Liver (tissue), 8 donors: ENCODE measurements at regions not wholly inside any gene's neighbourhood (a gene's known extent, or its start where the extent isn't known, plus 50 kb on each side); places are given as distances from the start of the nearest gene placed in this dataset.

Experiments
- DNase-seq: peaks from one replicate; pipeline ENCODE4 v3.0.0-alpha.2; 2017; ENCODE audit warnings: low spot score
- H3K27ac ChIP-seq, 2 donors: one replicate each; pipeline ENCODE4 v1.7.0; 2013; ENCODE audit warnings: inconsistent platforms in 2 of 2, low read length in 2 of 2, control low read depth in 1 of 2, low read depth in 1 of 2, mild to moderate bottlenecking in 1 of 2
- H3K27me3 ChIP-seq, 4 donors: one replicate each; pipeline versions ENCODE4 v1.6.1 to v1.7.0; 2013; ENCODE audit warnings: low read length in 3 of 4, inconsistent platforms in 1 of 4, mild to moderate bottlenecking in 1 of 4, moderate library complexity in 1 of 4; ENCODE audit not compliant: control insufficient read depth in 4 of 4, insufficient read depth in 4 of 4
- H3K36me3 ChIP-seq, 4 donors: one replicate each; pipeline versions ENCODE4 v1.6.1 to v1.7.0; 2013; ENCODE audit warnings: low read length in 3 of 4, mild to moderate bottlenecking in 3 of 4, low read depth in 1 of 4, moderate library complexity in 1 of 4; ENCODE audit not compliant: control insufficient read depth in 4 of 4, insufficient read depth in 3 of 4
- H3K4me1 ChIP-seq, 4 donors: one replicate each; pipeline versions ENCODE4 v1.6.1 to v1.7.0; 2013; ENCODE audit warnings: low read length in 3 of 4, mild to moderate bottlenecking in 3 of 4, moderate library complexity in 1 of 4; ENCODE audit not compliant: control insufficient read depth in 4 of 4, insufficient read depth in 4 of 4
- H3K4me3 ChIP-seq, 3 donors: one replicate each; pipeline versions ENCODE4 v1.6.1 to v1.7.0; 2013; ENCODE audit warnings: low read length in 3 of 3, control low read depth in 1 of 3, low read depth in 1 of 3, mild to moderate bottlenecking in 1 of 3
- H3K9ac ChIP-seq, 2 donors: one replicate each; pipeline ENCODE4 v1.7.0; 2013; ENCODE audit warnings: low read length in 2 of 2, mild to moderate bottlenecking in 2 of 2, moderate library complexity in 2 of 2, control low read depth in 1 of 2, low read depth in 1 of 2
- H3K9me3 ChIP-seq, 4 donors: one replicate each; pipeline versions ENCODE4 v1.6.1 to v1.7.0; 2013; ENCODE audit warnings: low read length in 3 of 4; ENCODE audit not compliant: control insufficient read depth in 4 of 4
- EGR1 ChIP-seq, 2 donors: IDR thresholded peaks; 2 replicates each; pipeline ENCODE4 v1.6.1; 2016 to 2018; ENCODE audit warnings: antibody characterized with exemption in 2 of 2, low read depth in 2 of 2
- FOXA1 ChIP-seq: IDR thresholded peaks from 2 replicates; pipeline ENCODE4 v1.6.1; 2016; ENCODE audit warnings: antibody characterized with exemption
- GABPA ChIP-seq, 2 donors: IDR thresholded peaks in 1 of 2; conservative IDR thresholded peaks in 1 of 2; 2 replicates each; pipeline ENCODE4 v1.6.1; 2016; ENCODE audit warnings: antibody characterized with exemption in 2 of 2, mild to moderate bottlenecking in 1 of 2, moderate library complexity in 1 of 2
- HNF4A ChIP-seq, 2 donors: conservative IDR thresholded peaks; 2 replicates each; pipeline ENCODE4 v1.6.1; 2016; ENCODE audit warnings: antibody characterized with exemption in 2 of 2, mild to moderate bottlenecking in 2 of 2
- JUND ChIP-seq, 2 donors: IDR thresholded peaks; 2 replicates each; pipeline ENCODE4 v1.6.1; 2016; ENCODE audit warnings: antibody characterized with exemption in 2 of 2
- NR2F2 ChIP-seq: IDR thresholded peaks from 2 replicates; pipeline ENCODE4 v1.6.1; 2016; ENCODE audit warnings: antibody characterized with exemption
- RAD21 ChIP-seq, 2 donors: IDR thresholded peaks; 2 replicates each; pipeline ENCODE4 v1.6.1; 2016; ENCODE audit warnings: antibody characterized with exemption in 2 of 2, mild to moderate bottlenecking in 2 of 2
- RXRA ChIP-seq, 2 donors: IDR thresholded peaks; 2 replicates each; pipeline ENCODE4 v1.6.1; 2017 to 2018; ENCODE audit warnings: antibody characterized with exemption in 2 of 2, mild to moderate bottlenecking in 1 of 2
- SP1 ChIP-seq: IDR thresholded peaks from 2 replicates; pipeline ENCODE4 v1.6.1; 2018; ENCODE audit warnings: antibody characterized with exemption, mild to moderate bottlenecking
- TAF1 ChIP-seq: conservative IDR thresholded peaks from 2 replicates; pipeline ENCODE4 v1.6.1; 2016; ENCODE audit warnings: antibody characterized with exemption, mild to moderate bottlenecking
- YY1 ChIP-seq: IDR thresholded peaks from 2 replicates; pipeline ENCODE4 v1.6.1; 2016; ENCODE audit warnings: antibody characterized with exemption, mild to moderate bottlenecking
- WGBS: extraction: QIAGEN DNeasy Blood & Tissue Kit; methylation state at CpG from one replicate; pipeline ENCODE4 v1.1.7; 2013; 5-methylcytosine and 5-hydroxymethylcytosine counted together
- TF ChIP-seq, protein P1 (sequence below): IDR thresholded peaks from 2 replicates; pipeline ENCODE4 v1.6.1; 2016; ENCODE audit warnings: antibody characterized with exemption
- TF ChIP-seq, protein P2 (sequence below): IDR thresholded peaks from 2 replicates; pipeline ENCODE4 v1.6.1; 2016; ENCODE audit warnings: antibody characterized with exemption, mild to moderate bottlenecking
- TF ChIP-seq, protein P3 (sequence below): fragments of 150-350 bp; IDR thresholded peaks from 2 replicates; pipeline ENCODE4 v1.5.1; 2017; ENCODE audit warnings: improper control_type of control experiment, low read depth, low read length; ENCODE audit not compliant: missing input control
- TF ChIP-seq, protein P4 (sequence below): IDR thresholded peaks from 2 replicates; pipeline ENCODE4 v1.6.1; 2016; ENCODE audit warnings: antibody characterized with exemption
- TF ChIP-seq, protein P5 (sequence below): IDR thresholded peaks from 2 replicates; pipeline ENCODE4 v1.6.1; 2016; ENCODE audit warnings: antibody characterized with exemption
- donor health status: healthy.
- donor health status: healthy.
- donor health status: healthy.
- donor health status: healthy.
- donor health status: healthy.

DNA sequence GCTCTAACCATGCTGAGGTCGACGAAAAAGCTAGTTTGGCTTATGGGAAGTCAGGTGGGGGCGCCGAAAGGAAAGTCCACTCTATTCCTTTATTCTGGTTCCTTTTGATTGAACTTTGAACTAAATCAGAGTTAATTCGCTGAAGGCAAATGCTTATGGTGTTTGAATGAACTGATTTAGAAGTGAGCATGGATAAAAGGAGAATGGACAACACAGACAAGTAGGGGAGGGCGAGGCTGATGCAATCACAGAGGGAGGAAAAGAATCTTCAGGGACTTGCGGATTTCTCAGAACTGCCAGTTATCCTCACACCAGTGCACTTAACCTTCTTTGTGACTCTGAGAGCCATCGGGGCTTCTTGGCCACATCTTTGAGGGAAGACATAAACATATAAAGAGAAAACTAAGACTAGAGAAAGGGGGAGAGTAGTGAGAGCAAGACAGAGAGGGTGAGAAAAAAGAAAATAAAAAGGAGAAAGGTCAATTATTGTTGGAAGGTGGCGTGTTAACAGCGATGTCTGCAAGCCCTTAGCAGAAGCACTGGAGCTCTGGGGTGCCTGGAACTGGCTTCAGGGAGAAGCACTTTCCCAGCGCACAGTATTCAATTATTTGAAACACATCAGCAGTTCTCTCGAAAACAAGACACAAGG lies 59.2 kb downstream of the PABIR2 start:
- H3K27me3 ChIP-seq = no peaks in the 10 kb centered on the region
- H3K9ac ChIP-seq = no peak overlapping the region
- DNase-seq = no peak
- peaks cover 0 to 2% (median 0%) of the 10 kb centered on the region in 4 donors for H3K9me3 ChIP-seq
- WGBS = 79% methylated on average over 12 of the region's 12 CpGs
- H3K4me3 ChIP-seq = no peak overlapping the region
- H3K4me1 ChIP-seq = no peaks in the 10 kb centered on the region
- H3K36me3 ChIP-seq = no peaks in the 10 kb centered on the region
- no peak for TF ChIP-seq FOXA1
- TF ChIP-seq, protein P1, sequence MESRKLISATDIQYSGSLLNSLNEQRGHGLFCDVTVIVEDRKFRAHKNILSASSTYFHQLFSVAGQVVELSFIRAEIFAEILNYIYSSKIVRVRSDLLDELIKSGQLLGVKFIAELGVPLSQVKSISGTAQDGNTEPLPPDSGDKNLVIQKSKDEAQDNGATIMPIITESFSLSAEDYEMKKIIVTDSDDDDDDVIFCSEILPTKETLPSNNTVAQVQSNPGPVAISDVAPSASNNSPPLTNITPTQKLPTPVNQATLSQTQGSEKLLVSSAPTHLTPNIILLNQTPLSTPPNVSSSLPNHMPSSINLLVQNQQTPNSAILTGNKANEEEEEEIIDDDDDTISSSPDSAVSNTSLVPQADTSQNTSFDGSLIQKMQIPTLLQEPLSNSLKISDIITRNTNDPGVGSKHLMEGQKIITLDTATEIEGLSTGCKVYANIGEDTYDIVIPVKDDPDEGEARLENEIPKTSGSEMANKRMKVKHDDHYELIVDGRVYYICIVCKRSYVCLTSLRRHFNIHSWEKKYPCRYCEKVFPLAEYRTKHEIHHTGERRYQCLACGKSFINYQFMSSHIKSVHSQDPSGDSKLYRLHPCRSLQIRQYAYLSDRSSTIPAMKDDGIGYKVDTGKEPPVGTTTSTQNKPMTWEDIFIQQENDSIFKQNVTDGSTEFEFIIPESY = no peak
- no peak for TF ChIP-seq TAF1
- H3K27ac ChIP-seq = no peak overlapping the region

DNA sequence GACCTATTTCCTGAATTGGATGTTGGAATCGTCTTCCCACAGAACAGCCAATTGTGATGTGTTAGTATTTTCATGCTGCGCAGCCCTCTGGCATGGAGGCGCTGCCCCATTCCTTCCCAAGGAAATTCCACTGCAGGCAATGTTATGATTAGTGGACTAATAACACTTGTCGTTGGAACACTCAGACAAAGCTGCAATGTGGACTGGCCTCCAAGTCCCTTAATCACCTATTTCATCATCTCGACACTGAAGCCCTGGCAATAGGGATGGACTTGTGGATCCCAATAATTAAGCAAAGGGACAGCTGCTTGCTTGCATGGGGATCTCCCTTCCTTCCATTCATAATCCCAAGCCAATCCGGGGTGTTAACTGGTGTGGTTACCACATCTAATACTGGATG lies 59.9 kb downstream of the PABIR2 start:
- no peak for DNase-seq
- TF ChIP-seq HNF4A (conservative IDR thresholded peaks at IDR 0.05) (no peak), JUND (IDR thresholded peaks at IDR 0.05) (no peak), RAD21 (IDR thresholded peaks at IDR 0.05) (no peak), SP1 (no peak), FOXA1 (no peak), YY1 (no peak), RXRA (IDR thresholded peaks at IDR 0.05) (no peak), NR2F2 (no peak), GABPA (IDR thresholded peaks at IDR 0.05 in 1 of 2, conservative IDR thresholded peaks at IDR 0.05 in 1 of 2) (no peak), EGR1 (IDR thresholded peaks at IDR 0.05; ENCODE audit: low read depth in 2 of 2) (no peak)
- TF ChIP-seq, protein P1 = no peak
- TF ChIP-seq, protein P2, sequence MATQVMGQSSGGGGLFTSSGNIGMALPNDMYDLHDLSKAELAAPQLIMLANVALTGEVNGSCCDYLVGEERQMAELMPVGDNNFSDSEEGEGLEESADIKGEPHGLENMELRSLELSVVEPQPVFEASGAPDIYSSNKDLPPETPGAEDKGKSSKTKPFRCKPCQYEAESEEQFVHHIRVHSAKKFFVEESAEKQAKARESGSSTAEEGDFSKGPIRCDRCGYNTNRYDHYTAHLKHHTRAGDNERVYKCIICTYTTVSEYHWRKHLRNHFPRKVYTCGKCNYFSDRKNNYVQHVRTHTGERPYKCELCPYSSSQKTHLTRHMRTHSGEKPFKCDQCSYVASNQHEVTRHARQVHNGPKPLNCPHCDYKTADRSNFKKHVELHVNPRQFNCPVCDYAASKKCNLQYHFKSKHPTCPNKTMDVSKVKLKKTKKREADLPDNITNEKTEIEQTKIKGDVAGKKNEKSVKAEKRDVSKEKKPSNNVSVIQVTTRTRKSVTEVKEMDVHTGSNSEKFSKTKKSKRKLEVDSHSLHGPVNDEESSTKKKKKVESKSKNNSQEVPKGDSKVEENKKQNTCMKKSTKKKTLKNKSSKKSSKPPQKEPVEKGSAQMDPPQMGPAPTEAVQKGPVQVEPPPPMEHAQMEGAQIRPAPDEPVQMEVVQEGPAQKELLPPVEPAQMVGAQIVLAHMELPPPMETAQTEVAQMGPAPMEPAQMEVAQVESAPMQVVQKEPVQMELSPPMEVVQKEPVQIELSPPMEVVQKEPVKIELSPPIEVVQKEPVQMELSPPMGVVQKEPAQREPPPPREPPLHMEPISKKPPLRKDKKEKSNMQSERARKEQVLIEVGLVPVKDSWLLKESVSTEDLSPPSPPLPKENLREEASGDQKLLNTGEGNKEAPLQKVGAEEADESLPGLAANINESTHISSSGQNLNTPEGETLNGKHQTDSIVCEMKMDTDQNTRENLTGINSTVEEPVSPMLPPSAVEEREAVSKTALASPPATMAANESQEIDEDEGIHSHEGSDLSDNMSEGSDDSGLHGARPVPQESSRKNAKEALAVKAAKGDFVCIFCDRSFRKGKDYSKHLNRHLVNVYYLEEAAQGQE = no peak
- TF ChIP-seq, protein P3, sequence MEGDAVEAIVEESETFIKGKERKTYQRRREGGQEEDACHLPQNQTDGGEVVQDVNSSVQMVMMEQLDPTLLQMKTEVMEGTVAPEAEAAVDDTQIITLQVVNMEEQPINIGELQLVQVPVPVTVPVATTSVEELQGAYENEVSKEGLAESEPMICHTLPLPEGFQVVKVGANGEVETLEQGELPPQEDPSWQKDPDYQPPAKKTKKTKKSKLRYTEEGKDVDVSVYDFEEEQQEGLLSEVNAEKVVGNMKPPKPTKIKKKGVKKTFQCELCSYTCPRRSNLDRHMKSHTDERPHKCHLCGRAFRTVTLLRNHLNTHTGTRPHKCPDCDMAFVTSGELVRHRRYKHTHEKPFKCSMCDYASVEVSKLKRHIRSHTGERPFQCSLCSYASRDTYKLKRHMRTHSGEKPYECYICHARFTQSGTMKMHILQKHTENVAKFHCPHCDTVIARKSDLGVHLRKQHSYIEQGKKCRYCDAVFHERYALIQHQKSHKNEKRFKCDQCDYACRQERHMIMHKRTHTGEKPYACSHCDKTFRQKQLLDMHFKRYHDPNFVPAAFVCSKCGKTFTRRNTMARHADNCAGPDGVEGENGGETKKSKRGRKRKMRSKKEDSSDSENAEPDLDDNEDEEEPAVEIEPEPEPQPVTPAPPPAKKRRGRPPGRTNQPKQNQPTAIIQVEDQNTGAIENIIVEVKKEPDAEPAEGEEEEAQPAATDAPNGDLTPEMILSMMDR = no peak
- TF ChIP-seq, protein P4, sequence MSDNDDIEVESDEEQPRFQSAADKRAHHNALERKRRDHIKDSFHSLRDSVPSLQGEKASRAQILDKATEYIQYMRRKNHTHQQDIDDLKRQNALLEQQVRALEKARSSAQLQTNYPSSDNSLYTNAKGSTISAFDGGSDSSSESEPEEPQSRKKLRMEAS = no peak
- TF ChIP-seq, protein P5, sequence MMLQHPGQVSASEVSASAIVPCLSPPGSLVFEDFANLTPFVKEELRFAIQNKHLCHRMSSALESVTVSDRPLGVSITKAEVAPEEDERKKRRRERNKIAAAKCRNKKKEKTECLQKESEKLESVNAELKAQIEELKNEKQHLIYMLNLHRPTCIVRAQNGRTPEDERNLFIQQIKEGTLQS = no peak
- Histone ChIP-seq H3K4me3 (no peak overlapping the region), H3K27me3 (peaks cover 0 to 3% (median 0%) of the 10 kb centered on the region in 4 donors), H3K36me3 (no peaks in the 10 kb centered on the region), H3K27ac (no peak overlapping the region), H3K4me1 (no peaks in the 10 kb centered on the region), H3K9me3 (peaks cover 0 to 2% (median 0%) of the 10 kb centered on the region in 4 donors), H3K9ac (no peak overlapping the region)
- WGBS = 73% methylated on average over 6 of the region's 6 CpGs
